Fibroblast of skin of back (primary cell): ENCODE measurements at regions not wholly inside any gene's neighbourhood (a gene's known extent, or its start where the extent isn't known, plus 50 kb on each side); places are given as distances from the start of the nearest gene placed in this dataset.
A peak's percentile ranks its signal among the peaks of the same experiment; 100 is the strongest.

Source experiments
- DNase-seq: peaks from one replicate; pipeline ENCODE4 v3.0.0-alpha.2; 2013

DNA sequence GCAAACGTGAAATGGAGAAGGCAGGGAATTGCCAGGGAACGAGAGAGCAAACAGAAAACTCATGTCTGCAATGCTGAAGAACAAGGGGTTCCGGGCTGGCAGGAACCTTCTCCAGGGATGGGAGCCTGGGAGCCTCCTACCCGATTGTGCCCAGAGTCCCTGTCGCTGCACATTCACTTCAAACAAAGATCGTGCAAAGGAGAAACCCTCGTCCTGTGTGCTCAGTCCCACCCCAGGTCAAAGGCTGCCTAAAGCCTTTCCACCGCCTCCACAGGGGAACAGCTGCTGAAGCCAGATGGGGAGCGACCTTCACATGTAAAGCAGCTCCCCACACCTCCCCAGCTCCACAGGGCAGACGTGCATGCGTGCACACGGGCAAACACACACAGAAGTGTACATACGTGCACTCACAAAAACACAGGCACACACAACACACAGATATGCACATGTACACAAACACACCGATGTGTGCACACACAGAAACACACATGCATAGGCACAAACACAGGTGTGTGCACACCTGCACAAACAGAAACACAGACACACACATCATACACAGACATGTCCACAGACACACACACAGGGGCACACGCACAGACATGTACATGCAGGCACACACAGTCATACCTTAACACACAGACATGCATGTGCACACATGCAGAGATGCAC is 460.1 kb upstream of the SALL3 start:
- no peak for DNase-seq

DNA sequence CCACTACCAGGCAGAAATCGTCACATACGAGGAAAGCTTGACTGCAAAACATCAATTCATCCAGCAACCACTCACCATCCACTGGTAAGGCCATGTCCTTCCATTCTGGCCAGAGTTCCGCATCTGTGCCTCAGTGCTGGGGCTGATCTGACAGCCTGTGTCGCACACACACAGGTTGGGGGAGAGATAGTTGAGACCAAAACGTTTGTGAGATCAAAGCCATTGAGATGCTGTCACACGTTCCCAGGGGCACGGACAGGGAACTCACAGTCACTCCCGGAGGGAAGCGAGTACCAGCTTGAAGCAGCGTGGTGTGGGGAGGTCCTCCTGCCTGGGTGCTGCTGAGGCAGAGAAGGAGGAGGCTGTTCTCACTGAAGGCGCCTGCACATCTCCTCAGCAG is 458.5 kb upstream of the SALL3 start:
- no peak for DNase-seq

DNA sequence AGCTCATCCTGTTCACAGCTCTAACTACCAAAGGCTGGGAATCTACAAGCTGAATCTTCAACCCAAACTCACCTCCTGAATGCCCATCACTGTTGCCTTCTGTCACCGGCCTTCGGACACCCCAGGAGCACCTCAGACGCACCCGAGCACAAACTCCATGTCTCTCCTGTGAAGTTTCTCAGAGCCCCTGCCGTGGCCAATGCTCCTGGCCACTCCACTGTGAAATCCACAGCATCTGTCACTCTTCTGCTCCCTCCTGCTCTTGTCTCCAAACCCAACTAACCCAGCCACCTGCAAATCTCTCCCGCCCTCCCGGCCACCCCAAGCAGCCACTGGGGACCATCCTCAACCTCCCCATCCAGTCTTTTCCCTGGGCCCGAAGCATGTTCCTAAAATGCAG is 457.9 kb upstream of the SALL3 start:
- DNase-seq = no peak

DNA sequence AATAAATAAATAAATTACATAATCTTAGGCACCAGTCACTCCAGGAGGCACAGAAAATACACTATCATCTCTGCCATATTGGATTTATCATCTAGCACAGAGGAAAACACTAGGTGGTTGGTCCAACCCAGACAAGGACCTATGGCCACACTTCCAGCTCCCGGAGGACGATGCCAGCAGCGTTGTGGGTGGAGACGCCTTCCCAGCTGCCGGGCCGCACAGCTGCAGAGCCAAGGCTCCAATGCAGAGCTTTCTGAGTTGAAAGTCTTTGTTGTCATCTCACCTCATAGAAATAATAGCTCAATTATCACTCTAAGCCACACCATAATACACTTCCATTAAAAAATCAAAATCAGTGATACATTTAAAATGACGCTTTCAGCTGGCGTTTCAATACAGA is 457.1 kb upstream of the SALL3 start:
- DNase-seq = no peak

DNA sequence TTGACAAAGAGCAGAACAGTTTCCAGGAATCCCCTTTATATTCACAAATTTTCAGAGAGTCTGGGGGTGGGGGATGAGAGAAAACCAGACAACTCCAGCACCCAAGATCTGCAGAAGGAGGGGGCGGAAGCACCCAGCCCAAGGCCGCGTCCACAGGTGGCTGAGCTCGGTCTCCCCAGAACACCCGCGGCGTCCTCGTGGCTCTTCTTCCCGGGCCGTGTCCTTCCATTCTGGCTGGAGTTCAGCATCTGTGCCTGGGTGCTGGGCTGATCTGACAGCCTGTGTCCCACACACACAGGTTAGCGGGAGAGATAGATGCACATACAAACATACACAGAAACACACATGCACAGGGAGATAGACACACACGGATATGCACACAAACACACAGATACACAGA is 455.8 kb upstream of the SALL3 start:
- no peak for DNase-seq

DNA sequence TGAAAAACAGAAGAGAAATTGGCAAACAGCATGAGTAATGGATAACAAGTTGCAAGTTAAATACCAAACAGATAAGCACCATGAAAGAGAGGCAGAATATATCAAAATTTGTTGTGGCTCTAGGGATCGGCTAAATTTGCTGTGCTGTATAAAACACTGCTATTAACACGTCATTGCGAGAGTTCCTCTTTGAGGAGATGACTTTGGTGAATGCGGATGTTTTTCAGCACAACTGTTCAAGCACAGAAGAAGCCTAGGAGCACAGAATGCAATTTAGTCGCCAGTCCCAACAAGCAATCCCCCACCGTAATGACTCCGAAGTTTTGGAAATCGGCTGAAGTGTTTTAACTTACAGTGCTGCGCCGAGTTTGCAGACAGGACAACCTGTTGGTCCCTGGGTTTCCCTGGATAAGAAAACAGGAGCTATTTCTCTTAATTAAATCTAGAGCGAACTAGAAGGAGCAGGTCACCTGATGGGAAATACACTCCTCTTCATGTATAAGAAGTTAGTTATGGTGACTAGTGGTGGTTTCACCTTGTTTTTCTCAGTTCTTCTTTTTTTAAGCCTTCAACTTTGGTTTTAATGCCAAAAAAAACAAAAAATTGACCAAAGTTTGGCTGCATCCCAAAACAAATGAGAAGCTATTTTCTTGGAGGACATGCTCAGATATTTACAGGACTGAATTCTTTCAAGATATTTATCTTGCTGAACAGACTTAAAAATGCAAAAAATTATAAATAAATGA is 454.1 kb upstream of the SALL3 start:
- DNase-seq = peak; percentile 9

DNA sequence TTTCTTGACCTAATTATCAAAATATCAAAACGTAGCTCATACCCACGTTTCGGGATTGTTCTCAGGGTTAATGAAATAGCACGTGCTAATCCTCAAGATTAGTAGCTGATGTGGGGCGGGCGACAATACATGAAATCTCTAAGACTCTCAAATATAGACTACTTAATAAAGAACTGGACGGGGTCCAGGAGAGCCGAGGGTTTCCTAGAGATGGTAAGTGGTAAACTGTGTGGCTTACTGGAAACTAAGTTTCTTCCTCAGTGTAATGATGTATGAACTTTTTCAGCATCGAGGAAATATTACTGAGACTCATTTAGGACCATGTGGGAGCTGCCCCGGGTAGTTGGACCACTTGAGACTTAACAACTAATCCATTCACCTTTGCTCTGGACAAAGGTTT is 453.3 kb upstream of the SALL3 start:
- no peak for DNase-seq

DNA sequence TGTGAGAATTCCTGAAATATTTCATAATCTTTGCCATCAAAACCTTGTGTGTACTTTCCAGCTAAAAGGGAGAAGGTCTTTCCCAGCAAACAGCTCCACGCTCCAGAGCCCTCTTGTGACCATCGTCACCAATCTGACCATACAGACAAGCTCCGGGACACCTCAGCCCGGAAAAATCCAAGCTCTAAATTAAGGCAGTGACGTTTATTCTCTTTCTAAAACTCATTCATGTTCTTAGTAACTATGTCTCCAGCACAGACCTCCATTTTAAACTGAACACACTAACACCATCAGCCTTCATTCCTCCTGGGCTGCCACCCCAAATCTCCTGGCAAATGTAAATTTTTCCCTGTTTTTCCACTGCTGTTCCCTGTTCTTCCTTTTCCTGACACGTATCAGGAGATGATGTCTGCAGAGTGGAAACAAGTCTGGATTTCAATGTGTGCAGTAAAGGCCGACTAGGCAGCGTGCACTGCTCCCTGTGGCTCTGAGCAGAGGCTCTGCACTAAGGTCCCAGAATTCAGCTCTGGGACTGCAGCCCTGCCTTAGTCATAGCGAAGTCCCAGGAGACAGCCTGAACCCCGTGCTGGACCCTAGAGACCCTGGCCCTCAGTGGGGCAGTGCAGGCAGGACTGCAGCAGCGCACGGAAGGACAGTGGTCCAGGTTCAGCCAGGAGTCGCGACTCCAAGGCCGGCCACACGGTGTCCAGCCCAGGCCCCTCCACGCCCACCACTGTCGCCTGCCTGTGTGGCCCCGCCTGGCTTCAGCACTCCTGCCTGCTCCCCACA is 452.5 kb upstream of the SALL3 start:
- no peak for DNase-seq

DNA sequence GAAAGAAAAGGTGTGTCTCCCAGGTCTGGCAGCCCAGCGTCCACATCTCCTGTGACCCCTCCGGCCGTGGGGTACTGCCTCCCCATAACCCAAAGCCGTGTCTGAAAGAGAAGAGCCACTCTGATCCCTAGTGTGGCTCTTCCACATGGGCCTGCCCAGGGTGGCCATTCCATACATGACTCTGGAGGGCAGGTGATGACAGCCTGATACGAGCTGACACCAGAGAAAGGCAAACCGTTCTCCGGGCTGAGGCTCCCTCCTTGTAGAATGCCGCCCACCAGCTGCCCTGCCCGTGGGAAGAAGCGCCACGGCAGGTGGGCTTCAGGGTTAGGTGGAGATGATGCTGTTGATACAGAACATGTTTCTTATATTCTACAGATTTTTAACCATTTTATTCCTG is 451.6 kb upstream of the SALL3 start:
- no peak for DNase-seq

DNA sequence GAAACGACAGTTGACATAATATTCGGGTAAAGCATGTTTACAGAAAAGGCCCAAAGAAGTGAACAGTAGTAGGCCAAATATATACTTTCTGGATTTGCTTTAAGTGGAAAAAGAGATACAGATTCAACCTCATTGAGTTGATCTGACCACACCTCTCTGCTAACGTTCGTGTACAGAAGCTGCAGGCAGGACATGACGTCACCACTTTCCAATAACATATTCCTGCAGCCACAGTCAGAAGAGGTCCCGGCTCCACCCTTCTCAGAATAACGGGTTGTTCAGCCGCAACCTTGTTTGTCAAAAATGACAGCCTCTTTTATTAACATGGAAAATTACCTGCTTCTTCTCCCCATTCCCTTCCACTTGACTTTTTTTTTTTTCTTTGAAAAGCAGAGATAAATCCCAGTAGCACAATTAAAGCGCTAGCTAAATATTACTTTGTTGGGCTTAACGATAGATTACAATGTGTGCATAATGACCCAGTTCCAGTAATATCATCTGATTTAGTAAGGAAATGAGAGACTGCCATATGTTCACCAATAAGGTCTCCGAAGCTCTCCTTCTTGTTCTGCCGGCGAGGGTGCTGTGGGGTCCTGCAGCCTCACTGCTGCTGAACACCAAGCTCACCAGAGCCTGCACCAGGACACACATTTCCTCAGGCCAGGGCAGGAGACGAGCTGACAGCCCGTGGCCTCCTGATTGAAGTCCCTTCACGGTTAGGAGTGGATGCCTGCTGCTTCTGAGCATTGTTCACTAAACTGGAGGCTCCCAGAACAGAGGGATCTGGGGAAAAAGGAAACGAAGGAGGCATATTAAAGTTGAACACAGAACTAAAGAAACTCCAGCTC is 451.0 kb upstream of the SALL3 start:
- DNase-seq = no peak

DNA sequence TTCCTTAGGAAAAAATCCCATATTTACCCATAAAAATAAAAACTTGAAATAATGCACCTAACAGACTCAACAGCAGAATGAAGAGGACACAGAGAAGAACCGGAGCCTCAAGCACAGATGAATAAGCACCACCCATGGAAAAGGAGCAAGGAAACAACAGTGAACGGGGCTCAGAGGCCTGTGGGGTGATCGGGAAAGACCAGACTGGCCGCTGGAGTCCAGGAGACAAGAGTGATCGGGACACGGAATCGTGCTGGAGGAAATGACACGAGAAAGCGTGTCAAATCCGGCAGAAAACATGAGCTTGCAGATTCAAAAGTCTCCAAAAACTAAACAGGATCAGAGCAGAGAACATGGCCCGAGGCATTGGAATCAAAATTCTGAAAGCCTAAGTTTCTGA is 448.0 kb upstream of the SALL3 start:
- no peak for DNase-seq

DNA sequence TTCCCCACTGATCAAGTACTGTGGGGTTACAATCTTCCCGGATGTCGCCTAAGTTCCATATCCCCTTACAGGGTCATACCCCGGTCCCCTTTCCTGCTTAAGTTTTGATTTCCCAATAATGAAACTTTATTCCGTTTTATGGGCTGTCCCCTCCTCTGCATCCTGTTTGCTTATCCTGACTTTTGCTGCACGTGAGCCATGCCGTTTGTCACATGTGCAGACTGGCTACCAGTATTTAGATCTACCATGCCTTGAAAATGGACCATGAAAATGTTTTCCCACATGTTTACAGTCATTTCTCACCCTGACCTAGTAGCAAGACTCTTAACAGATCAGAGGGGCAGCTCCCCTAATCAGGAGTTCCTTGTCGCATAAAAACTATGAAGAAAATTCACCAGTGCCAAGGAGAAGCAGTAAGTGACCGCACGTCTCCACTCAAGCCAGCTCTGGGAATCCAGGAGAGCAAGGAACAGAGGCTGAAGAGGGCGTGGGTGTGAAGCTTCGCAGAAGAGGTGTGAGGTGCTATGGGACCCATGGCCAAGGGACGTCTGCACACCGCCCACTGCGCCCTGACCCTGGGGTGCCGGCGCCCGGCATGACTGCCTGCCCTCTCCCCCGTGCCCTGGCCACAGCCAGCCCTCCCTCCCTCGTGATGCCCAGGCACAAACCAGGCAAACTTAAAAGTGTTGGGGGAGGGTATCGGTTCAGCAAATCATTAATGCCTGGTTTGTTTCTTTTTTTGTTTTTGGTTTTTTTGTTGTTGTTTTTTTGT is 440.8 kb upstream of the SALL3 start:
- no peak for DNase-seq

DNA sequence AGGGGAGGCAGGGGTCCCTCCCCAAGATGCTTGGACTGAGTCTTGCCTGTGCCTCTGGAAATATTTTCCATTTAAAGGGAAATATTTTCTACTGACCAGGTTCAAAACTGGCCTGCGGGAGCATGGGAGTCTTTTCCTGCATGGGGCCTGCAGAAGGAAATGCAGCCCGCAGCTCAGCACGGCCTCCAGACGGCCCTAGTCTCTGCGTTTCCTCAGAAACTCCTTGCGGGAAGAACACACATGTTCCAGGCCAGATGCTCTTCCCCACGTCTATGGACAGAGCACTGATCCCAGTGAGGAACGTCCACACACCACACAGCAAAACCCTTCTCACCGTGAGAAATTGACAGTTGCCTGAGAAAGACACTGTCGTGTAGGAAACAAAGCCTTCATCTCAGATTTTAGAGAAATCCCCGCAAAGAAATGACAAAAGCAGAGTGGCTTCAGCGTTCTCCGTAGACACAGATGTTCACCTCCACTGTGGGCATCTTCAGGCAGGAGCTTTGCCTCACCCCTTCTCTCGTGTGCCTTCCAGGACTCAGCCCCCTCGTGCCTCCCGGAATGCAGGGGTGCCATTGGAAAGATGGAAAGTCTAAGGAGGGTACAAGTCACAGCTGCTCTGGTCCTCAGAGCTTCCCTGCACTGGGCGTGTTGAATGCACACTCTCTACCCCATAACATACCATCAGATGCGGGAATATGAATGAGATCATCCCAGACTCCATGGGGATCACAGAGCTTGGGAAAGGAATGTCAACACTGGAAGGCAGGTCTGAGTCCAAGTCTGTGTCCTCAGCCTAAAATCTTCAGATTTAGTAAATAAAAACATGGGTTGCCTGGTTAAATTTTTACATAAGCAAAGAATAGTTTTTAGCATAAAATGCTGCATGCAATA is 438.7 kb upstream of the SALL3 start:
- DNase-seq = no peak

DNA sequence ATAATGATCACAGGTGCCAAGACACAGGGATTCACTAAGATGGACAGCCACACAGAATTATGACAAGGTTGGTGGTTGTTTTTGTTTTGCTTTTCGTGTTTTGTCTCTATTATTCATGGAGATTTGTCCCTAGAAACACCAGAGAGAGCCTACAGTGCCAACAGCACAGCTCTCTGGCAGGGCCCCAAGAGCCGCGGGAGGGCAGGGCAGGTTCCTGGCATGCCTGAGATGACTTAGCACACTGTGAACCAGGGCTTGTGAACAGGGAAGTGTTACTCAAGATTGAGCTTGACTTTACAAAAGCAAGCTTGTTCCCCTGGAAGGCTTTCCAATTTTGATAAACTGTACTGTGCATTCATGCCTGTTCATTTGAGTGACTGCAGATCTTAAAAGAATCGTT is 437.4 kb upstream of the SALL3 start:
- no peak for DNase-seq

DNA sequence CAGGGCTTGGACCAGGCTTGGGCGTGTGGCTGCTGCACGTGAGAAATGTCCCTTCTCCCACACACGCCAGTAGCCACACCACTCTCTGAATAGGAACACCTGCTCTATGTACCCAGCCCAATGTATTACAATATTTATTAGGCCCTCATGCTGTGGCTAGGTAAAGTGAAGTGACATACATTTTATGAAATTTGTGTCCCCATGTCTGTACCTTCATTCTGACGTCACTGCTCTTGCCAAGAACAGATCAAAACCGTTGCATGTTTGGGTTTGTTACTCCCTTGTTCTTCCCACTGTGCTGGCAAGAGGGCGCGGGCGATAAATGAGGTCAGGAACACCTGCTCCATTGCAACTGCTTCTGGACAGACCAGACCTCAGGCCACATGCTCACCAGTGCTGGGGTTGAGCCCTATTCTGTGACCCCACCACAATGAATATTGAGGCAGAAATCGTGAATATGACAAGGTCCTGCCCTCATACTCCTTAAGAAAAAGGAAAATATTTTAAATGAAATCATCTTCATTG is 436.4 kb upstream of the SALL3 start:
- DNase-seq = no peak

DNA sequence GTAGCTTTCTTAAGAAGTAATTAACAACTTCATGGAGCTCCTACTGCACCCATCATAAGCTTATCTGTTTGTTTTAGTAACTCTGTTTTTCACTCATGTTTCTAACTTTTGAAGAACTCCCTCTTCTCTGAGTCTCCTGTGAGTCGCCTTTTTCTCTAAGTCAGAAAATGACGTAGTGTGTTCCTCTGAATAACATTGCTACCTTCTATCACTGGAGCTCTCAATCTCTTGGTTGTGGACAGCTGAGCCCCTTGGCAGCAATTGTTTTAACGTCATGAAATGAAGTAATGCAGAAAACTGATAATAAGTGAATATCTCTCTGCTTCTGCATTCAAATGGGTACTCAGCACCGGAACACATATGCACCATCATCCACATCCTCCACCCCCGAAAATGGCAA is 433.3 kb upstream of the SALL3 start:
- DNase-seq = no peak

DNA sequence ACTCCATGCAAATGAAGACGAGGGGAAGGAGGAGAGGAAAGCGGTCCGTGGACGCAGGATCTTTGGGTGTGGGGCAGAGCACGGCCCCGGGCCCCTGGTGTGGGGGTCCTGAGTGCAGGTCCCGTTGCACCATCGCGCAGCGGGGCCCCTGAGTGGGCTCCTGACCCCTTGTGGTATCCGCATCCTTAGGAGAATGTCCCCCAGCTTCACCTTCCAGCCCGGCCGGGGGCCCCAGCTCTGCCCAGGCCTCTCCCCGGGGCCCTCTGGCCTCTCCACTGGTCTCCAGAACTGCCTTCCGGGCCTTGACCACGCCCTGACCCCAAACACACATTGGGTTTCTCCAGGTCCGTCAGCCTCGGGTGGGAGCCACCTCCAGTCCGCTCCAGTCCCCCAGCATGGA is 431.8 kb upstream of the SALL3 start:
- DNase-seq = no peak

DNA sequence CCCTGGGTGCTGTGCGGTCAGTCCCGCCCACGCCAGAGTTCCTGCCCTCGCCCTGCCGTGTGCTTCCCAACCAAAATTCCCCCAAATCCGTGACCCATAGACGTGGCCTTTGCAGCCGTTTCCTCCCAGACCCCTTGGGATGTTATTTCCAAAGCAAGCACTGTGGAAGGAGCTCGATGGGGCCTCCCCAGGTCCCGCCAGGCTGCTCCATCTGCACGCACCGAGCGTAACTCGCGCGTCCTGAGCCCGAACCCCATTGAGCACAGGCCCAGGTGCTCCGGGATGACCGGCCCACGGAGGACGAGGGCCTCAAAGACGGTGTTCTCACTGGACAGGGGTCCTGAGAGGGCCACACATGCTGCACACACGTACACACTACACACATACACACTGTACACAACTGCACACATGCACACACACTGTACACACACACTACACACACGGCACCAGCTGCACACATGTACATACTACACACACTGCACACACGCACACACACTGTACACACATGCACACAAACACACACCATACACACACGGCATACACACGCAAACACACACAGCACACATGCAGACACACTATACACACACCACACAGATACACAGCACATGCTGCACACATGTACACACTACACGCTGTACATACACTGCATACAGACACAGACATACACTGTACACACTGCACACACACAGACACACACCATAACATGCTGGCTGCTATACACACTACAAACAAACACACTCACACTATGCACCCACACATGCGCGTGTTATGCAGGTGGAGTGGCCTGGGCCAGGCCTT is 431.2 kb upstream of the SALL3 start:
- no peak for DNase-seq

DNA sequence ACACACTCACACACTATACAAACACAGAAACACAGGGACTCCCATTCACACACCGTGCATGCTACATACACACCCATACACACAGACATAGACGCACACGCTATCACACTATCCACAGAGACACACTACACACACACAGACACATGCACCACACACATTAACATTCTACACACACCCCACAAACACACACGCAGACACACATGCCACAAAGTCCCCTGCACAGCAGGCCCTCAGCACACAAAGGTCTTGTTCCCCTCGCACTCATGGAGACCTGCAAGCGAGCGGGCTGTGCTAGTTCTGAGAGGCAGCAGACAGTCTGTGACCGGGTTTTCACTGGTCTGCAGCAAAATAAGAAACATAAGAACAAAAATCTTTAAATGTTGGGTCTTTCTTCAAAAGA is 429.6 kb upstream of the SALL3 start:
- no peak for DNase-seq
